ENCODE measurements at regions not wholly inside any gene's neighbourhood (a gene's known extent, or its start where the extent isn't known, plus 50 kb on each side); places are given as distances from the start of the nearest gene placed in this dataset.

GRCh38 chr14:41380017-41380416 is 226.7 kb upstream of the LRFN5 start:
- H3K27ac ChIP-seq, result no peak overlapping the region
- no peak for TF ChIP-seq CTCF (conservative IDR thresholded peaks at IDR 0.05)

- TF ChIP-seq CTCF (conservative IDR thresholded peaks at IDR 0.05), result no peak
- no peak overlapping the region for H3K27ac ChIP-seq
Measured at GRCh38 chr14:41378526-41378925, 228.2 kb upstream of the LRFN5 start.

- no peak overlapping the region for H3K27ac ChIP-seq
- no peak for TF ChIP-seq CTCF (conservative IDR thresholded peaks at IDR 0.05)
Measured at GRCh38 chr14:41377932-41378331, 228.7 kb upstream of the LRFN5 start.

- no peak overlapping the region for H3K27ac ChIP-seq
- TF ChIP-seq CTCF (conservative IDR thresholded peaks at IDR 0.05), result no peak
Measured at GRCh38 chr14:41374092-41374491, 232.6 kb upstream of the LRFN5 start.

GRCh38 chr14:41362139-41362538 is 244.5 kb upstream of the LRFN5 start:
- no peak for TF ChIP-seq CTCF (conservative IDR thresholded peaks at IDR 0.05)
- no peak overlapping the region for H3K27ac ChIP-seq

GRCh38 chr14:41360126-41360525 is 246.6 kb upstream of the LRFN5 start:
- no peak overlapping the region for H3K27ac ChIP-seq
- no peak for TF ChIP-seq CTCF (conservative IDR thresholded peaks at IDR 0.05)

- no peak overlapping the region for H3K27ac ChIP-seq
- TF ChIP-seq CTCF (conservative IDR thresholded peaks at IDR 0.05), result no peak
Measured at GRCh38 chr14:41355866-41356265, 250.8 kb upstream of the LRFN5 start.

- TF ChIP-seq CTCF (conservative IDR thresholded peaks at IDR 0.05), result no peak
- no peak overlapping the region for H3K27ac ChIP-seq
Measured at GRCh38 chr14:41350476-41350875, 256.2 kb upstream of the LRFN5 start.

Data from VCaP (cell line).